ENCODE measurements at regions not wholly inside any gene's neighbourhood (a gene's known extent, or its start where the extent isn't known, plus 50 kb on each side); places are given as distances from the start of the nearest gene placed in this dataset.
"Not testable (repeated sequence)": the region's sequence is repeated elsewhere in the genome, so short reads cannot be mapped to it uniquely, and the experiment has no call there.

DNA sequence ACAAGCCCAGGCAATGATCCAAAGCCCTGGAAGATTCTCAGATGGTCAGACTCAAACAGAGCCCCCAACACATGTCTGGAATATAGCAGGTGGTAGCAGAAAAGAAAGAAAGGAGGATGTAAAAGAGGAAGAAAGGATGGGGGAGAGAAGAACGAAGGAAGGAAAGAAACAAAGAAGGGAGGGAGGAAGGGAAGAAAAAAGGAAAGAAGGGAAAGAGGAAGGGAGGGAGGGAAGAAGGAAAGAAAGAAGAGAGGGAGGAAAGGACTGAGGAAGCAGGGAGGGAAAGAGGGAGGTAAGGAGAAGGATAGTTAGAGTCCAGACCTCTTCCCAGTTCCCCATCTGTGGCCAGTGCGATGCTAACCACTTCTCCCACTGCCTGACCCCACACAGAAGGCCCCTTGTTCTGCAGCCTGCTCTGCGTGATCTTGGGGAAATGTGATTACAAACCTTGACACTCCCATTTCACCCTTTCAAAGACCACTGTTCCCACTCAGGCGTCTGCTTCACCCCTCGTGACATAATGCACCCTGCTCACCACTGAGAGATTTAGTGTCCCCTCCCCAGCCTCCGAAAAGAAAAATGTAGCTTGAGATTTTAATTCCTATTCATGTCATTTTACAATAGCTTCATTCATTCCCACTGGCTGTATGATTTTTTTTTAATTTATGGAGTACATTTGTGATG is 357.9 kb downstream of the BCL11B start:
- DNase-seq = no peak

DNA sequence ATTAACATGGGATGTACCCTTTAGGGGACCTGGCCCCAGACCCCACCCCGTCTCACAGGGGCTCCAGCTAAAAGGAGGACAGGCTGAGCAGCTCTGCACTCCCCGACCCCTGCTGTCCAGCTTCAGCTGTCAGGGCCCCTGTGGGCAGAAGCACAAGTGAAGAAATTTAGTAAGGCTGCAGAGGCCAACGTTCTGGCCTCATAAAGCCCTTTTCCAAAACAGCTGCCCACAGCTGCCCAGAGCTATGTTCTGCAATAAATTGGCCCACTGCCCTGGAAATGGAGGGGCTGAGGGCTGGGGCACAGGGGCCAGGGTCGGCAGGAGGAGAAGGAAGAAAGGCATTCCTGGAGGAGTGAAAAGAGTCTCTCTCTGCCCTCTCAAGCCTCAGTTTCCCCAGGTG is 357.1 kb downstream of the BCL11B start:
- peak; percentile 75 to 79 for DNase-seq

GRCh38 chr14:98915625-98916024 is 356.4 kb downstream of the BCL11B start:
- no peak for DNase-seq

DNA sequence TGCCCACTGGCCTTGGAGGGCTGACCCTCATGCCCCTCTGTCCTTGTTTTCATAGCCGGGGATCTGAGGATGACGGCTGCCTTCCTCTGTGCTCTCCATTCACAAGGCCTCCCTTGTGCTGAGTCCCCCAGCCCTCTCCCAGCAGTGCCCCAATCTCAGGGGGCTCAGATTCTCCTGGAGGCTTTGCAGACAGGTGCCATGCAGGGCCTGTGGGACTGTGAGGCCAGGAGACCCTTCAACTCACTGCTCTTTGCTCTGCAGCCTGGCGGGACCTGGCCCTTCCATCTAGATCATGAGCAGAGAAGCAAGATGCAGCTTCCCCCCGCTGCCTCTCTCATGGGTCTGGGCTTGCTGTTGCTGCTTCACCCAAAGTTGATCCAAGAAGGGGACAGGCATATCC is 356.0 kb downstream of the BCL11B start:
- DNase-seq = no peak

- DNase-seq = no peak
Observed at GRCh38 chr14:98916476-98916875, 355.5 kb downstream of the BCL11B start.

GRCh38 chr14:98919434-98919833 is 352.6 kb downstream of the BCL11B start:
- no peak for DNase-seq

GRCh38 chr14:98921306-98921705 is 350.7 kb downstream of the BCL11B start:
- DNase-seq = not testable (repeated sequence)

DNA sequence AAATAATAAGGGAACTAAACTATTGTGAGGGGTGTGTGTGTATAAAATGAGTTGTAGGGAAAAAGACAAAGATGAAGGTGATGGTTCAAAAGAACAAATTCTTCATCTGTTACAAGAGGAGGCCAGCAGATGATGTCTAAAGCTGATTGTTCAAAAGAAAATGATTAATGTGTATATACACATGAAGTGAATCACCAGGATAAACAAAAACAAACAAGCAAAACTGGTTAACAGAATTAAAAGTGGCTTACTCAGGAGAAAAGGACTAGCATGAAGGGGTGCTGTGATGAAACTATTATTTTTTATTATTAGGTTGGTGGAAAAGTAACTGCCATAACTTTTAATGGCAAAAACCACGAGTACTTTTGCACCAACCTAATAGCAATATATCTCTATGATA is 348.4 kb downstream of the BCL11B start:
- no peak for DNase-seq

DNA sequence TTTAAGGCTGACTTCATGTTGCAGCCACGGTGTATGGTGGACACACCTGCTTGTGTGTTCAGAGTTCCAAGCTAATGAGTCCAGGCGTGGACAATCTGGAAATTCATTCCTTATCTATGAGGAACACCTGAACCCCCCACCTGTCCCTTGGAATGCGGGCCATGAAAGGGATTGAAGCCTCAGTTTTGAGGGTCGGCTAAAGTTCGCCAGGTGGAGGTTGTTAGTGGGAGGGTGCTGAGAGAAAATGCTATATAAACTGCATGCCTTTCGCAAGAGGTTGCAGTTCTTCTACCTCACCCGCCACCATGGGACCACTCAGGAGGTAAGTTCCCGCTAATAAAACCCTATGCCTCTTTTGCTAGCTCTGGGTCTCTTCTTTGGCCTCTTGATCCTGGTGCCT is 348.0 kb downstream of the BCL11B start:
- no peak for DNase-seq

DNA sequence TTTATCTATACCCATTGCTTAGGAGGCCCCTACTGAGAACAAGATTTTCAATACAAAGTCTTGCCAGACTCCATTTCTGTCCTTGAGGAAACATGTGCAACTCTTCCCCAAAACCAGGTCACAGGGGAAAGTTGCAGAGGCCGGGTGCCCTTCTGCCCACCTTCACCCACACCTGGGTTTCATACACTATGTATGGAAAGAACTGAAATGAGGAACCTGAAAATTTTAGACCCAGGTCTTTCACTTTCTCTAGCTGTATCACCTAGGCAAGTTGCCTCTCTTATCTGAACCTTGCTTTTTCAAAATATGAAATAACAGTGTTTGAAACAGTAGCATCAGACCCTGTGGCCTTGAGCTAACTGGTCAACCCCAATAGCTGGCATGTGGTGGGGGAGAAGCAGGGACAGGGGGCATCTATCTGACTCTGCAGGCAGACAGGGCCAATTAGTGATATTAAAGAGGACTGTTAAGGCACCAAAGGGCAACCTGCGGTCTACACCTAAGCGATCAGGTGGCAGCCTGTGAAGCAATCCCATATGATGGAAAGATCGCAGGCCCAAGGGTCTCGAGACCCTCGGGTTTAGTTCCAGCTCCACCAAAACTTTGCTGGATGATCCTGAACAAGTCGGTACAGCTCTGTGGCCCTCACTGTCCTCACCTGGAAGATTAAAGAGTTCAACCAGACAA is 346.5 kb downstream of the BCL11B start:
- no peak for DNase-seq

GRCh38 chr14:98926146-98926545 is 345.9 kb downstream of the BCL11B start:
- DNase-seq = no peak

DNA sequence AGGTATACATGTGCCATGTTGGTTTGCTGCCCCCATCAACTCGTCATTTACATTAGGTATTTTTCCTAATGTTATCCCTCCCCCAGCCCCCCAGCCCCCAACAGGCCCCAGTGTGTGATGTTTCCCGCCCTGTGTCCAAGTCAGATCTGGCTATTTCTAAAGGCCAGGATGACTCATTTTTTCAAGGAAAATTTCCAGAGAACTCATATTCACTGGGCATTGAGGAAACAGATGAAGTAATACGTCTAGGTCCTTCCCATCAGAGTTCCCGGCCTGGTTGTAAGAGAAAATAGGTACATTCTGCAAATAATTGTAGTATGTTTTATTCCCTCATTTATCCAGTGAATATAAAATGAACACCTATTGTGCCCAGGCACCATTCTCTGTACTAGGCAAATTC is 345.2 kb downstream of the BCL11B start:
- DNase-seq = no peak

- DNase-seq = no peak
Observed at GRCh38 chr14:98927986-98928385, 344.0 kb downstream of the BCL11B start.

DNA sequence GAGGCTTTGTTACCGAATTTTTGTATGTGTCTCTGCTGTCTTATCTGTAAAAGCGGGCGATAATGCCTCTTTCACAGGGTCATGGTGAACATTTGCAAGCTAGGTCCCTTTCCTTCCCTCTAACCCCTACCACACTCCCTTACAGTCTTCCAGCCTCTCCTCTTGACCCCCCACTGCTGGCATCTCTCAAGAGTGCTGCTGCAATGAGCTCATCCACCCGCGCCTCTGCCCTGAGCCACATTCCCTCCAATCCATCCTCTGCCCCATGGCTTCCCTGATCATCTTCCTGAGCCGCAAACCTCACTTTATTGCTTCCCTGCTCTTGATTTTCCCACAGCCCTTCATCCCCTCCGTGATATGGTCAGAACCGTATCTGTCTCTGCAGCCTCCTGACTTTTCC is 343.6 kb downstream of the BCL11B start:
- no peak for DNase-seq

GRCh38 chr14:98931126-98931525 is 340.9 kb downstream of the BCL11B start:
- no peak for DNase-seq

GRCh38 chr14:98931911-98932310 is 340.1 kb downstream of the BCL11B start:
- no peak for DNase-seq

GRCh38 chr14:98932431-98933325 is 339.3 kb downstream of the BCL11B start:
- no peak for DNase-seq

GRCh38 chr14:98934569-98934968 is 337.4 kb downstream of the BCL11B start:
- DNase-seq = not testable (repeated sequence)

DNA sequence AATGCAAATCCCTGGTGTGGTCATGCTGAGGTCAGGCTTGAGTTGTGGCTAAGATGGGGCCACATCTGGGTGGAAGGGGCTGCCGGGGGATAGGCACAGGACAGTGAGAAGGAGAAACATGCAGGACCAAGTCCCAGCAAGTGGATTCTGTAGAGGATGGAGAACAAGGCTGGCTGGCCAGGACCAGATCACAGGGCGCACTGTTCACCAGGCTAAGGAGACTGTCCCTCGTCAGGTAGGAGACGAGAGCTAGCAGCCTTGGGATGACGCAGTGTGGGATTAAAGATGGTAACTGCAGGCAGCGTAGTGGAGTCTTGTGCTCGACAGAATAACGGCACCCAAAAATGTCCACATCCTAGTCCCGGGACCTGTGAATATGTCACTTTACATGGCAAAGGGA is 336.1 kb downstream of the BCL11B start:
- no peak for DNase-seq

DNA sequence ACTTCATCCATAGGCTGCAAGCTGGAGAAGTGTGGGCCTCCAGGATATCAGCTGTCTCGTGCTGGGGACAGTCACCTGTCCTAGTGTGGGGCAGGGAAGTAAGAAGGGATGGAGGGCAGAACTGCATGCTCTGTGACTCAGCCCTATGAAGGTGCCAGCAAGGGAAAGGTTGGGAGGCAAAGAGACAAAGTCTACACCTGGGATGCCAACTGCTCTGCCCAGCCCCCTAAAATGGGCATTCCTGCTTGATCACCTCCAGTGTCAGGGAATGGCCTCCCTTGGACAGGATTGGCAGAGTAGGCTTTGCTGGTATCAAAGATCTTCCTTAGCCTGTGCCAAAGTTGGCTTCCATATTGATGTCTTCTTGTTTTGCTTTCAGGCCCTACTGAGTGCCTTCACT is 335.0 kb downstream of the BCL11B start:
- no peak for DNase-seq

- DNase-seq = no peak
Observed at GRCh38 chr14:98937712-98938505, 334.1 kb downstream of the BCL11B start.

Data from right lung (tissue), 2 donors.